Mucosa of rectum (tissue), 2 donors: ENCODE measurements at regions not wholly inside any gene's neighbourhood (a gene's known extent, or its start where the extent isn't known, plus 50 kb on each side); places are given as distances from the start of the nearest gene placed in this dataset.

Experiments used
- H3K27ac ChIP-seq, 2 donors: one replicate each; pipeline ENCODE4 v1.7.0; 2013; ENCODE audit warnings: inconsistent platforms in 2 of 2, low read depth in 2 of 2, low read length in 2 of 2
- H3K27me3 ChIP-seq, 2 donors: one replicate each; pipeline ENCODE4 v1.7.0; 2013; ENCODE audit warnings: low read length in 2 of 2; ENCODE audit not compliant: control insufficient read depth in 2 of 2, insufficient read depth in 2 of 2
- H3K36me3 ChIP-seq, 2 donors: one replicate each; pipeline ENCODE4 v1.7.0; 2013; ENCODE audit warnings: low read length in 2 of 2; ENCODE audit not compliant: control insufficient read depth in 2 of 2, insufficient read depth in 2 of 2
- H3K4me1 ChIP-seq, 2 donors: one replicate each; pipeline ENCODE4 v1.7.0; 2013; ENCODE audit warnings: low read length in 2 of 2, mild to moderate bottlenecking in 1 of 2; ENCODE audit not compliant: control insufficient read depth in 2 of 2, insufficient read depth in 2 of 2
- H3K4me3 ChIP-seq, 2 donors: one replicate each; pipeline ENCODE4 v1.7.0; 2013; ENCODE audit warnings: low read length in 2 of 2
- H3K9ac ChIP-seq, 2 donors: one replicate each; pipeline ENCODE4 v1.7.0; 2013; ENCODE audit warnings: low read length in 2 of 2, low read depth in 1 of 2, mild to moderate bottlenecking in 1 of 2
- H3K9me3 ChIP-seq, 2 donors: one replicate each; pipeline ENCODE4 v1.7.0; 2013; ENCODE audit warnings: low read length in 2 of 2; ENCODE audit not compliant: control insufficient read depth in 2 of 2
- donor health status: healthy.
- donor health status: Normal muscosa, but diverticular disease.

GRCh38 chr18:71130351-71130750 lies 841.5 kb downstream of the SOCS6 start:
- Histone ChIP-seq H3K27ac (no peak overlapping the region), H3K4me1 (no peaks in the 10 kb centered on the region), H3K36me3 (no peaks in the 10 kb centered on the region), H3K27me3 (no peaks in the 10 kb centered on the region), H3K9ac (no peak overlapping the region), H3K4me3 (no peak overlapping the region), H3K9me3 (no peaks in the 10 kb centered on the region)

GRCh38 chr18:71125581-71125980 lies 836.7 kb downstream of the SOCS6 start:
- Histone ChIP-seq H3K4me3 (no peak overlapping the region), H3K9ac (no peak overlapping the region), H3K27me3 (no peaks in the 10 kb centered on the region), H3K27ac (no peak overlapping the region), H3K9me3 (no peaks in the 10 kb centered on the region), H3K36me3 (no peaks in the 10 kb centered on the region), H3K4me1 (no peaks in the 10 kb centered on the region)

GRCh38 chr18:71116535-71116934 lies 827.7 kb downstream of the SOCS6 start:
- H3K4me1 ChIP-seq, result no peaks in the 10 kb centered on the region

GRCh38 chr18:71115261-71115660 lies 826.4 kb downstream of the SOCS6 start:
- no peaks in the 10 kb centered on the region for H3K9me3 ChIP-seq
- H3K27me3 ChIP-seq, result no peaks in the 10 kb centered on the region
- no peaks in the 10 kb centered on the region for H3K36me3 ChIP-seq
- H3K4me3 ChIP-seq, result no peak overlapping the region
- no peak overlapping the region for H3K9ac ChIP-seq
- H3K27ac ChIP-seq, result no peak overlapping the region
- no peaks in the 10 kb centered on the region for H3K4me1 ChIP-seq

More at GRCh38 chr18:71116535-71116934, 827.7 kb downstream of the SOCS6 start:
- H3K9me3 ChIP-seq, result no peaks in the 10 kb centered on the region
- H3K36me3 ChIP-seq, result no peaks in the 10 kb centered on the region
- H3K9ac ChIP-seq, result no peak overlapping the region
- H3K27me3 ChIP-seq, result no peaks in the 10 kb centered on the region
- H3K27ac ChIP-seq, result no peak overlapping the region
- H3K4me3 ChIP-seq, result no peak overlapping the region

- H3K9me3 ChIP-seq, result no peaks in the 10 kb centered on the region
- H3K9ac ChIP-seq, result no peak overlapping the region
- H3K36me3 ChIP-seq, result no peaks in the 10 kb centered on the region
- H3K4me3 ChIP-seq, result no peak overlapping the region
- H3K27ac ChIP-seq, result no peak overlapping the region
- no peaks in the 10 kb centered on the region for H3K27me3 ChIP-seq
- H3K4me1 ChIP-seq, result no peaks in the 10 kb centered on the region
These were observed 825.8 kb downstream of the SOCS6 start for GRCh38 chr18:71114550-71115210.

GRCh38 chr18:71107244-71107643 lies 818.4 kb downstream of the SOCS6 start:
- no peaks in the 10 kb centered on the region for H3K36me3 ChIP-seq
- no peak overlapping the region for H3K27ac ChIP-seq
- no peaks in the 10 kb centered on the region for H3K27me3 ChIP-seq
- no peak overlapping the region for H3K4me3 ChIP-seq
- no peaks in the 10 kb centered on the region for H3K4me1 ChIP-seq
- no peak overlapping the region for H3K9ac ChIP-seq
- H3K9me3 ChIP-seq, result no peaks in the 10 kb centered on the region

GRCh38 chr18:71106701-71107100 lies 817.9 kb downstream of the SOCS6 start:
- Histone ChIP-seq H3K27ac (no peak overlapping the region), H3K4me3 (no peak overlapping the region), H3K9me3 (no peaks in the 10 kb centered on the region), H3K9ac (no peak overlapping the region), H3K4me1 (no peaks in the 10 kb centered on the region), H3K27me3 (no peaks in the 10 kb centered on the region), H3K36me3 (no peaks in the 10 kb centered on the region)

GRCh38 chr18:71105994-71106546 lies 817.2 kb downstream of the SOCS6 start:
- Histone ChIP-seq H3K9me3 (no peaks in the 10 kb centered on the region), H3K36me3 (no peaks in the 10 kb centered on the region), H3K4me1 (no peaks in the 10 kb centered on the region), H3K27me3 (no peaks in the 10 kb centered on the region), H3K27ac (no peak overlapping the region), H3K4me3 (no peak overlapping the region), H3K9ac (no peak overlapping the region)

- Histone ChIP-seq H3K9ac (no peak overlapping the region), H3K27me3 (no peaks in the 10 kb centered on the region), H3K4me1 (no peaks in the 10 kb centered on the region), H3K36me3 (no peaks in the 10 kb centered on the region), H3K9me3 (no peaks in the 10 kb centered on the region), H3K27ac (peak overlapping the region in 1 of 2 donors; percentile 12), H3K4me3 (no peak overlapping the region)
These were observed 816.4 kb downstream of the SOCS6 start for GRCh38 chr18:71105078-71105819.

- Histone ChIP-seq H3K4me3 (no peak overlapping the region), H3K4me1 (no peaks in the 10 kb centered on the region), H3K9ac (no peak overlapping the region), H3K36me3 (no peaks in the 10 kb centered on the region), H3K27ac (no peak overlapping the region), H3K27me3 (no peaks in the 10 kb centered on the region), H3K9me3 (no peaks in the 10 kb centered on the region)
These were observed 790.8 kb downstream of the SOCS6 start for GRCh38 chr18:71079606-71080005.
